GM18873 (cell line): ENCODE measurements at regions not wholly inside any gene's neighbourhood (a gene's known extent, or its start where the extent isn't known, plus 50 kb on each side); places are given as distances from the start of the nearest gene placed in this dataset.

Source experiments
- ATAC-seq: cut with Tn5 transposase; IDR thresholded peaks from one replicate; pipeline ENCODE4 v1.9.1; 2021; ENCODE audit warnings: mild to moderate bottlenecking, moderate library complexity, moderate number of reproducible peaks; ENCODE audit not compliant: unreplicated experiment, low FRiP score

DNA sequence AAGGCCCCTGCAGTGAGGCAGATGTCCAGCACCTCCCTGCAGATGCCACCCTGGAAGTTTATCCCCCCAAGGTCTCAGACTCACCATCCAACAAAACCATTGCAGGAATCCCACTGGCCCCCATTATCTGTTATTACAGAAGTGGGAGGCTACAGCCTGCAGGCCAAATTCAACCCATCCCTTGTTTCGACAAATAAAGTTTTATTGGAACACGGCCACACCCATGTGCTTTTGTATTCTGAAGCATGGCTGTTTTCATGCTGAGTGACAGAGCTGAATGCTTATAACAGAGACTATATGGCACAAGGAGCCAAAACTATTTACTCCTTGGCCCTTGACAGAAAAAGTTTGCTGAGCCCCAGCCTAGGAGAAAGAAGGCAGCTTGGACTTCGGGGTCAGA is 428.8 kb downstream of the CDK5RAP2 start:
- no peak for ATAC-seq

- ATAC-seq, result no peak
These were observed 441.0 kb downstream of the CDK5RAP2 start for GRCh38 chr9:120138955-120139354.

- ATAC-seq, result no peak
These were observed 442.7 kb downstream of the CDK5RAP2 start for GRCh38 chr9:120137186-120137840.

GRCh38 chr9:120136696-120137095 is 443.3 kb downstream of the CDK5RAP2 start:
- no peak for ATAC-seq

- no peak for ATAC-seq
These were observed 462.9 kb downstream of the CDK5RAP2 start for GRCh38 chr9:120117081-120117480.

DNA sequence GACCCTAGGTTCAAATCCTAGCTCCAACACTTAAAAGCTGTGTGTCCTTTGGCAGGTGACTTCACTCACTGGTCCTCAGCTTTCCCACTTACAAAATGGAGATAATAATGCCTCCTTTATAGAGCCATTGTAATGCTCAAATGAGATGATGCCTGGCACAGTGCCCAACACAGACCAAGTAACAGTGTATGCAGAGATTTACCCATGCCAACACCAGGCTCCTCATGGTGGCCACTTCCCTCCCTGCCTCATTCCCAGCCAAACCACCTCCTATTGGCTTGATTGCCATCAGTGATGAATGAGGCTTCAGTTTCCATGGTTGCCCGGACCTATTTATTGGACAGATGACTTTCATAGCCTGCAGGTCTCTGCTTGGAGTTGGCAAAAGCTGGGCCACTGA is 469.4 kb downstream of the CDK5RAP2 start:
- no peak for ATAC-seq

- ATAC-seq, result no peak
These were observed 470.7 kb downstream of the CDK5RAP2 start for GRCh38 chr9:120109242-120109641.

DNA sequence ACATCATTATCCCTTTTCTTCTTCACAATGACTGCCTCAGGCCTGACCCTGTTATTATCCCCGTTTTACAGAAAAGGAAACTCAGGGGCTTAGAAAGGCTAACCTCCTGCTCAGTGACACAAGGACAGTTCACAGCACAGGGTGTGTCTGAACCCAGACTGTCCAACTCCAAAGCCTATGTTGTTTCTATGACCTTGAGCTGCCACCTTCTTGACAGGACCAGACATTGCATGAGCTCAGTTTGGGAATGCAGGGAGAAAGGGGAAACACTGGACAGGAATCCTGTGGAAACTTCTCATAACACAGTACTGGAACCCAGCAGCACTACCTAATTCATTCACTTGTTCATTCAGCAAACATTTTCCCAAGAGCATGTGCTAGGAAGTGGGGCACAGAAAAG is 472.8 kb downstream of the CDK5RAP2 start:
- no peak for ATAC-seq

- ATAC-seq, result no peak
These were observed 475.2 kb downstream of the CDK5RAP2 start for GRCh38 chr9:120104771-120105170.

- ATAC-seq, result no peak
These were observed 479.4 kb downstream of the CDK5RAP2 start for GRCh38 chr9:120100595-120100994.

GRCh38 chr9:120099065-120099464 is 480.9 kb downstream of the CDK5RAP2 start:
- no peak for ATAC-seq

DNA sequence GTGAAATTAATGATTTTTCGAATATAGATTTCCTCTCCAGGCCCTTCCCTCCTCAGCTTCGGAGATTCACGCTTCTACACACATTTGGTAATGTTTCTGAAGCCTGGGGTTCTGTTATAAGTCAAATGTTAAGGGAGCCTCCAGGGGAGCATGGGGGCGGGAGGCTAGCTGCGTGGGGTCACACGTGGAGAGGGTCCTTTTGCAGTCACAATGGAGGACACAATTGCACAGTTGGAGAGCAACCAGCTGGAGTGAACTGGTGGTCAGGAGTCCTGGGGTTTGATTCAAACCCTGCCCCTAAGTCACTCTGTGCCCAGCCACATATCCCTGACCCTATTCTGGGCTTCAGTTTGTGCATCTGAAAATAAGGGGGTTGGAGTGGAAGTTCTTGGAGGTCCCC is 481.4 kb downstream of the CDK5RAP2 start:
- no peak for ATAC-seq

- ATAC-seq, result no peak
These were observed 488.8 kb downstream of the CDK5RAP2 start for GRCh38 chr9:120091206-120091605.

DNA sequence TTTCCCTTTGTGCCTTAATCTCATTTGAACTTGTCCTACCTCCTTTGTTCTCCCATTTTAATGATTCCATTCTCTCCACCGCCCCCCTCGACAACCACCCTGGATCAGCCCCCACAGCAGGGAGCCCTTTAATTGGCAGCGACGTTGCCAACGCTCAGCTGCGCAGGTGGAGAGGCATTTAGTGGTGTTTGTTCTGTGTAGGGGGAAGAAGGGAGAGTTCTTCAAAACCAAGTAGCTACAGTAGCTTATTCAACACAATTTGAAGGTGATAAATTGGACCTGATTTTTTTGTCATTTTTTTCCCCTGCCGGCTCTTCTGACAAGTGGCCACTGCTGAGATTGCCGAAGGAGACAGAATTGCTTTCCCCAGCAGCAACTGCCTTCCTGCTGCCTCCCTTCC is 499.1 kb downstream of the CDK5RAP2 start:
- no peak for ATAC-seq

DNA sequence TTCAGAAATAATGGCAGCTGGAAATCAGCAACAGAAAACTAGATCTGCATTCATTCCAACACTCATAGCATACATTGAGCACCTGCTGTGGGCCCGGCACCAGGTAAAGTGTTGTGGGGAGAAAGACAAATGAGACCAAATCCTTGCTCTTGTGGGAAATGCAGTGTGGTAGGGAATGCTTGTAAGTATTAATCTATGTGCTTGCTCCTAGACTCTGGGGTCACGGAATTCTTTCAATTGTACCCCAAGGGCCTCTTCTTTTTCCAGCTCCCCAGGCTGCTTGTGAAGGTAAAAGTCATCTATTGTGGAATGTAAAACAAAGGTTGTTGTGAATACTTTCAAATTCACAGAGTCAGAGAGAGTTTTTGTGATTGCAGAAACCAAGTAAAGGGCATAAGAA is 501.9 kb downstream of the CDK5RAP2 start:
- no peak for ATAC-seq

DNA sequence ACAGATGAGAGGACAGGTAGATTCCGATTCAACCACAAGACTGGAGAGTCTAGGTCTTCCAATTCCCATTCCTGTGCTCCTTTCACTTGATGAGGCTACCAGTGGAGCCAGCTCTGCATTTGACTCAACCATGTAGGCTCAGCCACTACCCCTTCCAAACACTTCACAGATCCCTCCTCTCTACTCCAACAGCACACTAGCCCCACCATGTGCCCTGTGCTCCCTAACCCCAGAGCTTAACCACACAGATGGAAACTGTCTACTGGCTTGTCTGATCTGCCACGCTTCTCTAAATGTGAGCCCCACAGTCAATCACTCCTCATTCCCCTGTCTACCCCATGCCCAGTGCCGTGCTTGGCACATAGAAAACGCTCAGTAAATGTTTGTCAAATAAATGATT is 508.2 kb downstream of the CDK5RAP2 start:
- no peak for ATAC-seq

DNA sequence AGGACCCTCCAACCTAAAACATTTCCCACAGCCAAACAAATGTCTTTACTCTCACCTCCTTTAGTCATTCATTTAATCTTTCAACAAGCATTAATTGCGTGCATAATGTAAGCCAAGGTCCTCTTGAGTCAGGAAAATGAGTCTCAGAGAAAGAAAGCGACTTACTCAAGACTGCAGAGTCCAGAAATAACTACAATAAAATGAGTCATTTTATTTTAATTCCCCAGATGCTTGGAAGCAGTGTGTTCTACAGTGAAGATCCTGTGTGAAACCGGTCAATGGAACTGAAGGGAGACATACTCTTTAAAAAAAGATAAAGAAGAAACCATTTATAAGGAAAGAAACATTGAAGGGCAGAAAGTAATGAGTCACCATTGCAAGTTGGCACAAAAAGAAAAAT is 513.7 kb downstream of the CDK5RAP2 start:
- no peak for ATAC-seq

GRCh38 chr9:120065151-120065550 is 514.8 kb downstream of the CDK5RAP2 start:
- ATAC-seq, result no peak

DNA sequence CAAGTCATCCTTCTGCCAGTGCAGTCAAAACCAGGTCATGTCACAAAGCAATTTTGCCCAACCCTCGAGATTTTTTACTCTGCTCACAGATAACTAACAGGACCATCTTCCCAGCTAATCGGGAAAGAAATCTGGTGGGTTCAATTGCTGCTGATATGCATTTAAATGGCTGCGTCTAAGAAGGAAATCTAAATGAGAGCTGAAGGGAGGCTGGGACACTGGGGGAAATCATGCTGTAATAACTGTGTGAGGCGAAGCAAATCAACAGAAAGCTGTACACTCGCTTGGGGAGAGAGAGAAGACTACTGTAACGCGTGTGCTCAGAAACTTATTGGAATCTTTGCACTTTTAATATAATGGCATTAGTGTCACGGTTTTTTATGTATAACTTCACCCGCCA is 535.0 kb downstream of the CDK5RAP2 start:
- ATAC-seq, result no peak

- no peak for ATAC-seq
These were observed 536.5 kb downstream of the CDK5RAP2 start for GRCh38 chr9:120043448-120043847.

DNA sequence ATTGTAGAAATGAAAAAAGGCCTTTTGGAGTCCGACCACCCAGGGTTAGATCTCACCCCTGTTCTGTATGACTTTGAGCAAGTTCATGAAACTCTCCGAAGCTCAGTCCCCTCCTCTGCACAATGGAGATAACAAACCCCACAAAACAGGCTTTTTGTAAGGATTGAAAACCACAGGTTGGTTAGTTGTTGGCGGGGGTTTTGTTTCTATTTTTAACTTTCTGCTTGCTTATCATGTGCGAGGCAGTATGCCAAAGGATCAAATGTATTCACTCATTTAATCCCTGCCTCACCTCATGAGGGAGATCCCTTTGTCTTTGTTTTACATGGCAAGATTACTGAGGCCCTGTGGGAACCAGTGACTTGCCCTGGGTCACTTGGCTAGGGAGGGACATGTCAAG is 539.1 kb downstream of the CDK5RAP2 start:
- ATAC-seq, result no peak

- ATAC-seq, result no peak
These were observed 541.6 kb downstream of the CDK5RAP2 start for GRCh38 chr9:120038342-120038741.

GRCh38 chr9:120032639-120033038 is 547.3 kb downstream of the CDK5RAP2 start:
- no peak for ATAC-seq
